ENCODE measurements at regions not wholly inside any gene's neighbourhood (a gene's known extent, or its start where the extent isn't known, plus 50 kb on each side); places are given as distances from the start of the nearest gene placed in this dataset.
"Not testable (repeated sequence)": the region's sequence is repeated elsewhere in the genome, so short reads cannot be mapped to it uniquely, and the experiment has no call there.

DNA sequence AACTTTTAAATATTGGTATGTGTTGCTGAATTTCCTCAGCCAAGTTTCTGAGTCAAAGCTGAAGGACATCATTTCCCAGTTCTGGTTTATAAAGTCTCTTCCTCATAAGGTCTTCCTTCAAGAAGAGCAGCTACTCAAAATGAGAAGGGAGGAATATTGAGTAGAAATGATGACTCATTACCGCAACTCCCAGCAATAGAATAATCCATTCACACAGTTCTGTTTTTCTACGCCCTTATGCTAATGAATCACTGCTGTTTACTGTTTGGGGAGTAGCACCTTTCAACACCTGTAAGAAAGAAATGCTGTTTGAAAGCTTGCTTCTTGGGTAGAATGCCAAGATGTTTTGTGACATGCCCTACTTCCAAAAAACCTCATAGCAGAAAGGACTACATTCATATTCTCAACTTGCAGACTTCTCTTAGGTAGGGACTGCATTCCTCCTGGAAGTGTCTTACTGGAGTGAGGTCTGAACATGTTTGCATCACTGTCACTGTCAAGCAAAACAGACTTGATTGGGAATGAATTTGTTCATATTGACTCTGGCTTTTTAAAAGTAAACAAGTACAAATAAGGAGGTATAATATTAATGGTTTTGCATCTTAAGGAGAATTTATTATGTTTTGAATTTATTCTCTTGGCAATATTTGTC lies 147.2 kb upstream of the BANK1 start:
- no peak overlapping the region for H3K4me3 ChIP-seq (replicated peaks; ENCODE audit: low read depth, low read length)
- DNase-seq (ENCODE audit: extremely low read depth, low read depth) = no peak
- TF ChIP-seq, protein P1, sequence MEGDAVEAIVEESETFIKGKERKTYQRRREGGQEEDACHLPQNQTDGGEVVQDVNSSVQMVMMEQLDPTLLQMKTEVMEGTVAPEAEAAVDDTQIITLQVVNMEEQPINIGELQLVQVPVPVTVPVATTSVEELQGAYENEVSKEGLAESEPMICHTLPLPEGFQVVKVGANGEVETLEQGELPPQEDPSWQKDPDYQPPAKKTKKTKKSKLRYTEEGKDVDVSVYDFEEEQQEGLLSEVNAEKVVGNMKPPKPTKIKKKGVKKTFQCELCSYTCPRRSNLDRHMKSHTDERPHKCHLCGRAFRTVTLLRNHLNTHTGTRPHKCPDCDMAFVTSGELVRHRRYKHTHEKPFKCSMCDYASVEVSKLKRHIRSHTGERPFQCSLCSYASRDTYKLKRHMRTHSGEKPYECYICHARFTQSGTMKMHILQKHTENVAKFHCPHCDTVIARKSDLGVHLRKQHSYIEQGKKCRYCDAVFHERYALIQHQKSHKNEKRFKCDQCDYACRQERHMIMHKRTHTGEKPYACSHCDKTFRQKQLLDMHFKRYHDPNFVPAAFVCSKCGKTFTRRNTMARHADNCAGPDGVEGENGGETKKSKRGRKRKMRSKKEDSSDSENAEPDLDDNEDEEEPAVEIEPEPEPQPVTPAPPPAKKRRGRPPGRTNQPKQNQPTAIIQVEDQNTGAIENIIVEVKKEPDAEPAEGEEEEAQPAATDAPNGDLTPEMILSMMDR (IDR thresholded peaks at IDR 0.05; ENCODE audit: low read depth, low read length, missing control alignments) = no peak

DNA sequence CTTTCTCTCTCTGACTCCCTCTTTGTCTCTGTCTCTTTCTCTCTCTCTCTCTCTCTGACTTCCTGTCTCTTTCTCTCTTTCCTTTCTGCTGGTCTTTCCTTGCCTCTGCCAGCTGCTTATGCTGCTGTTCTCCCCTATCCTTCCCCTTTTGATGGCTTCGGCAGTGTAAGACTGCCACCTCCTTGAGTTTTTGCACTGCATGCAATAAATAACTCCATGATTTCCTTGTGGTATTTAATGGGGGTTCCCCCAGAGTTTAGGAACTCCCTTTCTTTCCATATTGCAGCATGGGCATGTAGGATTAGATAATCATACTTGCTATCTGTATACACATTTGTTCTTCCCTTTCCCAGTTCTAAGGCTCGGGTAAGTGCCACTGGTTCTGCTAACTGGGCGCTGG lies 157.8 kb upstream of the BANK1 start:
- not testable (repeated sequence) for H3K4me3 ChIP-seq (replicated peaks; ENCODE audit: low read depth, low read length); DNase-seq (ENCODE audit: extremely low read depth, low read depth)

DNA sequence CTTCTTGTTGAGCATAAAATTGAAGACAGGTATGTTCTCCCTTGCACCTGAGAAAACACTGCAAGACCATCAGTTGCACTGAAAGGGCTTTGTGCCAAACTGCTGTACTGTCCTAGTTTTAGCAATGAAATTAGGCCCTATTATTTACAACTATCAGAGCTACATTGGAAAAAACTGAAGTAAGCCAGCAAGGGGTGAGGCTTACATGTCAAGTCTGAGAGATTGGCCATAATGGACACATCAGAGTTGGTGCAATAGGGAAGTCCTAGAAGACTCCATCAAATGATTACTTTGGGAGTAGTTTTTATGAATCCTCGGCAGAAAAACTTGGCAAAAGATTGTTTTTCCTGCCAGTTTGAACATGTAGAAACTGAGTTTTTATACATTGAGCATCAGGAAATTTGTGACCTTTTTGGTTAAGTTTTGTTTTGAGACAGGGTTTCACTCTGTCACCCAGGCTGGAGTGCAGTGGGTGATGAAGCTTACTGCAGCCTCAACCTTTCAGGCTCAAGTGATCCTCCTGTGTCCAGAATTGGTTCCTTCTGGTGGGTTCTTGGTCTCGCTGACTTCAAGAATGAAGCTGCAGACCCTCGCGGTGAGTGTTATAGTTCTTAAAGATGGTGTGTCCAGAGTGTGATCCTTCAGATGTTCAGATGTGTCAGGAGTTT lies 160.1 kb upstream of the BANK1 start:
- no peak for DNase-seq (ENCODE audit: extremely low read depth, low read depth)
- H3K4me3 ChIP-seq (replicated peaks; ENCODE audit: low read depth, low read length) = no peak overlapping the region
- TF ChIP-seq, protein P1 (IDR thresholded peaks at IDR 0.05; ENCODE audit: low read depth, low read length, missing control alignments) = no peak

DNA sequence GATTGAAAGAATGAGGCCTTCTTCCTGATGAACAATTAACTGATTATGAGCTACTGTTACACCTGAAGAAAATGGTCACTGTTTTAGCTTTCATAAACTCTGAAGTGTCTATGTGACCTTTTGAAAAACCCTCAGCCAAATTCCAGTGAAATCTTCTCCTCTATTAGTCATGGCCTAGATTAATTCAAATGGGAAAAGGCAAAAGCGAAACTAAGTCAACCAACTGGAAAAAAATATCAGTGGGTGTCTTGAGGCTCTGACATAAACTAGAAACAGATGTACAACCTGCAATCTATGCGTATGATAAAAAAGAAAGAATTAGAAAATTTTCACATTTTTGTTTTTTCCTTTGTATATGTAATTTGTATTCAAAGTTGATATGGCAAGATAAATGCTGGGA lies 169.4 kb upstream of the BANK1 start:
- TF ChIP-seq, protein P1 (IDR thresholded peaks at IDR 0.05; ENCODE audit: low read depth, low read length, missing control alignments) = no peak
- no peak overlapping the region for H3K4me3 ChIP-seq (replicated peaks; ENCODE audit: low read depth, low read length)
- peak; percentile 27 for DNase-seq (ENCODE audit: extremely low read depth, low read depth)

DNA sequence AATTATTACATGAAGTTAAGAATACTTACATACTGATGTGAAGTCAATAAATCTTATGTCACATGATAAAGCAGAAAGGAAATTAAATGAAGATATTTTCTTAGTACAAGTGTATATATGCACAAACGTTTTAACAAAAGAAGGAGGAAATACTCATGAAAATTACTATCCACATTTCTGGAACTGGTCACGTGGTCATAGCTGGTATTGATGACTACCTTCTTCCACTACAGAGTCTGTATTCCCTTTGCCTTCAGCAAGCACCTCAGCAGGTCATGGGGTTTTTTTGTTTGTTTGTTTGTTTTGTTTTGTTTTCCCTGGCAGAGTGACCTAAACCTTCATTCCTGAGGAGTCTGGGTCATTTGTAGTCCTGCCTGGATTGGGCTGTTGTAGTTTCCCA lies 174.9 kb upstream of the BANK1 start:
- no peak overlapping the region for H3K4me3 ChIP-seq (replicated peaks; ENCODE audit: low read depth, low read length)
- TF ChIP-seq, protein P1 (IDR thresholded peaks at IDR 0.05; ENCODE audit: low read depth, low read length, missing control alignments) = no peak
- DNase-seq (ENCODE audit: extremely low read depth, low read depth) = no peak

DNA sequence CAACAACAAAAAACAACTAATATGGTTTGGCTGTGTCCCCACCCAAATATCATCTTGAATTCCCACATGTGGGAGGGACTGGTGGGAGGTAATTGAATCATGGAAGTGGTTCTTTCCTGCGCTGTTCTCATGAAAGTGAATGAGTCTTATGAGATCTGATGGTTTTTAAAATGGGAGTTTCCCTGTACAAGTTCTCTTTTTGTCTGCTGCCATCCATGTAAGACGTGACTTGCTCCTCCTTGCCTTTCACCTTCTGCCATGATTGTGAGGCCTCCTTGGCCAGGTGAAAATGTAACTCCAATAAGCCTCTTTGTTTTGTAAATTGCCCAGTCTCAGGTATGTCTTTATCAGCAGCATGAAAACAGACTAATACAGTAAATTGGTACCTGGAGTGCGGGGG lies 183.5 kb upstream of the BANK1 start:
- not testable (repeated sequence) for DNase-seq (ENCODE audit: extremely low read depth, low read depth); H3K4me3 ChIP-seq (replicated peaks; ENCODE audit: low read depth, low read length)

DNA sequence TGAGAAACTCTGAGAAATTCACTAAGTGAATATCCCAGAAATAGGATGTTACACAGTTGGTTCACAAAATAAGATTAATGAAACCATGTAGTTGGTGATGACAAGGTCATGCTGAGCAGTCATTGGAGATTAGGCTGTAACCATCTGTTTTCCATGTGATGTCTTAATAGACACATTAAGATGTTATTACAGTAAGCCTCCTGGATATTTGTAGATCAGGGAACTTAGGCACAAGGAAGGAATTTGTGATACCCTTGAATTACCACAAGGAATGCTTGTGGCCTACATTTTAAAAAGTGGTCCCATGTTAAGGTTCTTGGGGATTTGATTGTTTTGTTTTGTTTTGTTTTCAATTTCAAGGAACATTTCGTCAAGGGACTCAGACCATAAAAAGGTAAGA lies 185.6 kb upstream of the BANK1 start:
- DNase-seq (ENCODE audit: extremely low read depth, low read depth) = peak; percentile 19
- TF ChIP-seq, protein P1 (IDR thresholded peaks at IDR 0.05; ENCODE audit: low read depth, low read length, missing control alignments) = no peak
- H3K4me3 ChIP-seq (replicated peaks; ENCODE audit: low read depth, low read length) = no peak overlapping the region

DNA sequence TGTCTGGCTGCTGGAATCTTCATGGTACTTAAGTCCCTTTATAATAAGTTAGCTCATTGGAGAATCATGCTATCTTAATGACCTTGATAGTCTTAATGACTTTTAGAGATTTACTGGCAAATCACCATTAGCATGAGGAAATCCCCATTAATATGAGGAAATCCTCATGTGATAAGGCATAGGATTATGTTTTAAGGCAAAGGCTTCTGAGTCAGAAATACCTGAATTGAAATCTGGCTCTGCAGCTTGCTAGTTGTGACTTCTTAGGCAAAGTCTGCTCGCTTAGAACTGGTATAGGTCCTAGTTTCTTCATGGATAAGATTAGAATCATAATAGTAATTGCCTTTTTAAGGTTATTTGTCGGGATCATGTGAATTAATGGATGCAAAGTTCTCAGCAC lies 190.2 kb upstream of the BANK1 start:
- DNase-seq (ENCODE audit: extremely low read depth, low read depth) = no peak
- TF ChIP-seq, protein P1 (IDR thresholded peaks at IDR 0.05; ENCODE audit: low read depth, low read length, missing control alignments) = no peak
- no peak overlapping the region for H3K4me3 ChIP-seq (replicated peaks; ENCODE audit: low read depth, low read length)

Data from HFF-Myc (cell line).